Breast epithelium (tissue), 3 donors: ENCODE measurements at regions not wholly inside any gene's neighbourhood (a gene's known extent, or its start where the extent isn't known, plus 50 kb on each side); places are given as distances from the start of the nearest gene placed in this dataset.

Experiments used
- CTCF ChIP-seq, 3 donors: fragments of 450-650 bp; IDR thresholded peaks; one replicate each; pipeline ENCODE4 v1.5.1; 2016 to 2017; ENCODE audit warnings: antibody characterized with exemption in 3 of 3, mild to moderate bottlenecking in 3 of 3, moderate library complexity in 3 of 3
- POLR2A ChIP-seq: fragments of 450-650 bp; IDR thresholded peaks from one replicate; pipeline ENCODE4 v1.6.1; 2016; ENCODE audit warnings: antibody characterized with exemption, mild to moderate bottlenecking, moderate library complexity
- POLR2AphosphoS5 ChIP-seq, 3 donors: sonication (generic); formaldehyde crosslinking; IDR thresholded peaks; one replicate each; pipeline ENCODE4 v1.6.1; 2017; ENCODE audit warnings: antibody characterized with exemption in 3 of 3

GRCh38 chr2:129085386-129085785 is 766.7 kb upstream of the HS6ST1 start:
- TF ChIP-seq CTCF (IDR thresholded peaks at IDR 0.05) (no peak), POLR2A (no peak), POLR2AphosphoS5 (IDR thresholded peaks at IDR 0.05) (no peak)
